SKM-1 (cell line): ENCODE measurements at regions not wholly inside any gene's neighbourhood (a gene's known extent, or its start where the extent isn't known, plus 50 kb on each side); places are given as distances from the start of the nearest gene placed in this dataset.

Experiments used
- DNase-seq: peaks from one replicate; lab custom pipeline; 2025; ENCODE audit not compliant: unreplicated experiment; lab: John Stamatoyannopoulos, UW

DNA sequence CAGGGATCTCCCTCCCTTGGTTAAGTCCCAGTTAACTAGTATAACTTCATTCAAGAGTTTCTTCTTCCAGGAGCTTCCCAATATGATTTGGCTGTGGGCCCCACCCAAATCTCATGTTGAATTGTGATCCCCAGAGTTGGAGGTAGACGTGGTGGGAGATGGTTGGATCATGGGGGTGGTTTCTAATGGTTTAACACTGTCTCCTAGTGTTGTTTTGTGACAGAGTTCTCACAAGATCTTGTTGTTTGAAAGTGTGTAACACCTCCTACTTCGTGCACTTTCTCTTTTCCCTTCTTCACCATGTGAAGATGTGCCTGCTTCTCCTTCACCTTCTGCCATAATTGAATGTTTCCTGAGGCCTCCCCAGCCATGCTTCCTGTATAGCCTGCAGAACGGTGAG lies 251.8 kb upstream of the FGGY start:
- DNase-seq = no peak

DNA sequence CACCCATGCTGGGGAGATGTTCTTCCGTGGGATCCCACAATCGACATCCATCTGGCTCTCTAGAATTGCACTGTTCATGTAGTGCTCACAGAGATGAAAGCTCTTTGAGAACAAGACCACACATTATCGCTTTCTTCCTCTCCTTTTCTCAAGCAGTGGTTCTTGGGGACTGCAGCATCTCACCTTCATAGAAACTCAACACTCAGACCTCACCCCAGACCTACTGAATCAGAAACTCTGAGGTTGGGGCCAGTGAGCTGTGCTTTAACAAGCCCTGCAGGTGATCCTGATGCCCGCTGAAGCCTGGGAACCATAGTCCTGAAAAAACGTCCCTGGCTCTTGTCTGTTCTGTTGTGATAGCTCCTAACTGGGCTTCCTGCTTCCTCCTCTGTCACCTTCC lies 251.3 kb upstream of the FGGY start:
- DNase-seq = no peak

DNA sequence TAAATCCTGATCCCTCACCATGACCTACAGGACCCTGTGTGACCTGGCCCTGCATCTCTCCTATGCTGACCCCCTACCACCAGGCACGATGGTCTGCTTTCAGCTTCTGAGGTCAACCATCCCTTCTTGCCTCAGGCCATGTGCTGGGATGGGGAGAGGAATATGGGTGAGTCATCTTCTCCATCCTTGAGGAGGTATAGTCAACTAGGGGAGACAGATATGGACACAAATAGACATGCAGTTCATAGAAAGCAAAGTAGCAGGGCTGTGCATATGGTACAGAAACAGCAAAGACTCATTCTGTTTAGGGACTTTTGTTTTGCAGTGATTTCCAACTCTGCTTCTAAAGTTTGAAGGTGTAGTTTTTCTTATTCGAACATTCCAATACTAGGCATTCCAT lies 250.8 kb upstream of the FGGY start:
- no peak for DNase-seq

DNA sequence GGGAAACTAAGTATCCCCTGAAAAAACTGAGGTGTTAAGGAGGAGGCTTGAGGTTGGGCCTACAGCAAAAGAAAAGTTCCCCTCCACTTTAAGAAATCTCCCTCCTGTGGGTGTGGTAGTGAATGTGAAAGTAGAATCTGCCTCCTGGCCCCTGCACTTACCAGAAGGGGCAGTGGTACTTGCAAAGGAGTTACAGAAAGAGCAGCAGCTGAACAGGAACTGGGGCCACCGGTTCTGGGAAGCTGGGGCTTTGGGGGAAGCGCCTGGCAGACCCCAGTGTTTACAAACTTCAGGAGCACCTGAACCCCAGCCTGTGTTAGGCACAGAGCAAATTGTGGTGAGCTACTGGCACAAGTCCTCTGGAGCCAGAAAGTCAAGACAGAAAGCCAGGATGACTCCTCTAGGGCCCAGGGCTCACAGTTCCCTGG lies 250.2 kb upstream of the FGGY start:
- no peak for DNase-seq

DNA sequence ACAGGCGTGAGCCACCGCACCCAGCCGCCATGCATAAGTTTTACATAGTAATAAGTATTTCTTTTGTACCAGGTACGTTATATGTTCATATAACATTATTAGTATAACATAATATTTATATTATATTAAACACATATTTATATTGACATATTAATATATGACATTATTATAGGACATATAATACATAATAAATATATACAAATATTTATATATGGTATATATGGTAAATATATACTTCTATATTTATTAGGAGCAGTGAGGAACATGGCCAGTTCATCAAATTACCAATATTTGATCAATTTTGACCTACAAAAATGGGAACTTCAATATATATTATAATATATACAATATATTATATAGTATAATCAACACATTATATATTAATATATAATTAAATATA lies 245.9 kb upstream of the FGGY start:
- DNase-seq = no peak

DNA sequence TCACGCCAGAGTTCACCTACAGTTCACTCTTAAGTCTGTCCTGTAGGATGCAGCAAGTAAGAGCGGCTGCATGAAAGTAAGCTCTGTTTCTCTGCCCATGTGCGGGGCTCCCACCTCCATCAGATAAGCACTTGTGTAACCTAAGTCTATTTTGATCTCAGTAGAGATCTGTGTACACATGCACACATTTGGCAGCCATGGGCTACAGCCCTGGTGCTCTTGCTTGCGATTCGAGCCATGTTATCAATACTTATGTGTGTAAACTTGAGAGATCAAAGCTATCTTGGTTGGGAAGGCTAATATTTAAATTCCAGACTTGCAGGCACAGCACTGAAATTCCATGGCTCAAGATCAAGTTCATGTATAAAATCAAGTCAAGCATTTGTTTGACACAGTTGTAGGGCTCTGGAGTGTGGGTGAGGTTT lies 244.7 kb upstream of the FGGY start:
- DNase-seq = no peak

DNA sequence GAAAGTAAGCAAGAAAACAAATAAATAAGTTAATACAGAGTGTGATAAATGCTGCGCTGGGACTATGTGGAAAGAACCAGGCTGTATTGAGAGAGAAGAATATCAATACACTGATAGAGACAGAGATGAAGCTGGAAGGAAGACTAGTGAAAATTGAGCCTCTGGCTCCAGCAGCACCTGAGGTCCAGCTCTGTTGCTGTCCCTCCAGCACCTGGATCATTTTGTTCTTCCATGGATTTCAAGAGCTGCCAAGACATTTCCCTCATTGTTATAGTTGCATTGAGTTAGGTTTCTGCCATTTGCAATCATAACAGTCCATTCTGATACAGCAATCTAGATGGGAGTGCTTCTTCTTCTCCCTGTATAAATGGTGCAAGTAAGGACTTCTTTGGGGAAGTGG lies 242.7 kb upstream of the FGGY start:
- DNase-seq = no peak

DNA sequence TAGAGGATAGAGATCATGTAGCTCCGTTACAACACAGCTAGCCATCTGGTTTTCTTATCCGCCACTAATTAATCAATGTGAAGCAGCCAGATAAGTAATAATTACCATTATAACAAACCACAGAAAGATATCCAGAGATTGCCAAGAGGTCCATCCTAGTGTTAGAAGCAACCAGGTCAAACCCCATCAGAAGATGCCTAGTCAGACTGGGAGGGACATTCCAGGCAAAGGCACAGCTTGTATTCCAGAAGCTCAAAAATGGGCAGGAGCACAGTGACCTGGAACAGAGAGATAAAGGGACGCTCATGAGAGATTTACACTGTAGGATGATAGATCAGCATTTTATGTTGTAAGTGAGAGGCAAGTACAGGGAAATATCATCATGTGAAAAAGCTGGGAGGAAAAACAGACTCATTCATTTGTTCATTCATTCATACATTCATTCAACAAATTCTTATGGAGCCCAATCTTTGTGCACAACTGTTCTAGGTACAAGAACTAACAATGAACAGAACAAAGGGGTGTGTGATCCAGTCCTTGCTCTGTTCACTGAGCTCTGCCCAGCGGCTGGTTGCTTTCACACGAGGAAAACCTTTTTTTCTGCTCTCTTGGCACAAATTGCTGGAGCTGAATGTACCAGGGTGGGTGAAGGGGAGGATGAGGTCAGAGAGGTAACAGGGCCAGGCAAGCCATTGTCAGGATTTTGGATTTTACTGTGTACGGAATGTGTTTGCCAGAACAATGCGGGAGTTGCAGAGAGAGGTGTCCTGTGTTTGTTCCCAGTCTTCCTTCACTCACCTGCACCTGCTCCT lies 240.8 kb upstream of the FGGY start:
- DNase-seq = no peak

DNA sequence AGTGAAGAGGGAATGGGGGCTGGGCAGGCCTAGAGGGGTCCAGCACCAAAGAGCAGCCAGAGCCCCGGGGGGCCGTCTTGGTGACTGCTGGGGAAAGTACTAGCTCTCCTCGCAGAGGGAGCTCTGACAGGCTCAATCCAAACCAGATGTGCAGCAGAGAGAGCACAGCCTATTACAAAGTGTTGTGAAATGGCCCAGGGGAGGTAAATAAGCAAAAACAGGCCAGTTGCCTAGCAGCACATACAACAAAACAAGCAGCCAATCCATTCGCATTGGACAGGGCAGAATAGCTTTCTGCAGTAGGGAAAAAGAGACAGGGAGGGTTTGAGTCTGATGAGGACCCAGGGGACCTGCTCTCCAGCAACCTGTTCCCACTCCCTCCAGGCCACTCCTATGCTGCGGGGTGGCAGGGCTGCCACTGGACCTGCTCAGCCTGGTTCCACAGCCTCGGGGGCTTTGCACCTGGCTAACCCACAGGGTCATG lies 239.6 kb upstream of the FGGY start:
- no peak for DNase-seq

DNA sequence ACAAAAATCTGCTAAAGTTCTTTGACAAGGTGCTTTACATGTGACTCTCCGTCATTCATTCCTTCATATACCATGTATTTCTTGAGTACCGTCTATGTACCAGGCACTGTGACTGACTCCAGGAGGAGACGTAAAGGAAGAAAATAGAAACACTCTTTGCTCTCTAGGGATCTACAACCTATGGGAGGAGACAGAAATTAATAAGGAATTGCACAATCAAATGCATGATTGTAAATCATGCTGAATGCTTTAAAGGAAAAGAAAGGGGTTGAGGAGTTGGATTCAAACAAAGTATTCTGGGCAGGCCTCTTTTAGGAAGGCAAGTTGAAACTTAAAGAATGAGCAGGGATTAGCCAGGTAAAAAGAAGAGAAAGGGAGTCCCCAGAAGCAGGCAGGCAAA lies 239.1 kb upstream of the FGGY start:
- no peak for DNase-seq

DNA sequence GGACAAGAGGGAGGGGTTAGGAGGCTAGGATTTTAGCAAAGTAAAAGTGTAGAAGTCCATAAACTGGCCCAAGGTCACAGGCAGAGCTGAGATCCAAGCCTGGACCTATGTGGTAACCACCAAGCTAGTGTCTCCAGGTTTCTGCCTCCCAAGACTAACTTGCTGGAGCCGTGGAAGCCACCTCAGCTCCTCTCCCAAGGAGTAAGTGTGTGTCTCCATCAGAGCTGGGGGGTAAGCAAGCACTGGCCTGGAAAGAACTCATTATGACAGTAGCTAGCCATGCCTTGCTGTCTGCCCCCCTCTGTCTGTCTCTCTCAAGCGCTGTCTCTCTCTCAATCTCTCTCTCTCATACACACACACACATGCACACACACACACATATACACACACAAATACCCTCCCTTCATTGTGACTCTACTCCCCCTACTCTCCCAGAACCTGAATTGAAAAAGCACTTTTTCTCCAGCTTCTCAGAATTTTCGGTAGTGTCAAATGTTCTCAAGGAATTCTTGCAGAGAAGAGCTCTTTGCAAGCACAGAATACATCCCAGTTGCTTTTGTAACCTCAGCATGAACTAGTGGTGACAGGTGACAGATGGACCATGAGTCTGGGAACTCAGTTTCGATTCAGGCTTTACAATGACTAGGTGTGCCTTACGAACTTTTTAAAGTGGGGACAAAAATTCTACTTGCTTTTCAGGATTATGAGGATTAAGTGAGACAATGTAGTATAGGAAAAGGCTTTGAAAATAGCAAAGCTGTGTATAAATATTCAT lies 238.0 kb upstream of the FGGY start:
- DNase-seq = no peak

DNA sequence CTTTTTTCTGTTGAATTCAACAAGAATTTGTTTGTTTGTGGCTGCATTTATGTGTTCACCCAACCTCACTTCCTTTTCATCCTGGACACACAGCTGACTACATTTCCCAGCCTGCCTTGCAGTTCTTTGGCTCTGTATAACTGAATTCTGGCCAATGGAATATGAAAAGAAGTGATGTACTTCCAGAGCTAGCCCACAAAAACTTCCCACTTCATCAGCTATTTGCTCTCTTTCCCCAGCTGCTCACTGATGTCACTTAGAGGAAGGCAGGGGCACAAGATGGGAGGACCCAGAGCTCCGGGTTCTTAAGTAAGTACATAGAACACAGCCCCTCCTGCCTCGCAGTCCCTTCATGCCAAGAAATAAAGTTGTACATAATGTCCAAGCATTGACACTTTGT lies 235.0 kb upstream of the FGGY start:
- no peak for DNase-seq

DNA sequence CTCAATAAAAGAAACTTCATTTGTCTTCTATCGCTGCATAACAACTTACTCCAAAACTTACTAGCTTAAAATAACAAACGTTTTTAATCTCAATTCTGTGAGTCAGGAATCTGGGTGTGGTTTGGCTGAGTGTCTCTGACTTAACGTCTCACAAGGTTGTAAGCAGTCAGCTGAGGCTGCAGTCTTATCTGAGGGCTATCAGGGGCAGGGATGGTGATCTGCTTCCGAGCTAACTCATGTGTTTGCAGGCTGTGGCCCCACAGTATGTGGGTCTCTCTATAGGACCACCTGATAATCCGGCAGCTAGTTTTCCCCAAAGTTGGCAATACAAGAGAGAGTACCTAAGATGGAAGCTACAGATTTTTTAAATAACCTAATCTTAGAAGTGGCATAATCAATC lies 234.2 kb upstream of the FGGY start:
- DNase-seq = no peak

DNA sequence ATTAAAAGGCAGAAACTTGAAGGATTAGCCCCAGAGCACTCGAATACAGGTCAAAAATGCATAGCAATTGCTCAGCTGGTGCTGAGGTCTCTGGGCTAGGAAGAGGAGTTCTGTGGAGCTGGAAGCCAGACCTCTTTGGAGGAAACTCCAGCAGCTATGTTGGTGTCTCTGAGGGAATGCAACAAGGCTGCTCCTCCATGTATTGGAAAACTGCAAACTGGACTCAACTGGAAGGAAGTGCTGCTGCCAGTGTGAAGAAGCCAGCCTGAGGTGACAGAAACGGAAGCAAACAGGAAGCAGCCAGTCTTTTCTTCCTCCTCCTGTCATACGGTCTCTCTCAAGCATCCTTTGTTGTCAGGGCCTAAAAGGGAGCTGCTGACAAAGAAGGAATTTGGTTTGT lies 233.4 kb upstream of the FGGY start:
- no peak for DNase-seq

DNA sequence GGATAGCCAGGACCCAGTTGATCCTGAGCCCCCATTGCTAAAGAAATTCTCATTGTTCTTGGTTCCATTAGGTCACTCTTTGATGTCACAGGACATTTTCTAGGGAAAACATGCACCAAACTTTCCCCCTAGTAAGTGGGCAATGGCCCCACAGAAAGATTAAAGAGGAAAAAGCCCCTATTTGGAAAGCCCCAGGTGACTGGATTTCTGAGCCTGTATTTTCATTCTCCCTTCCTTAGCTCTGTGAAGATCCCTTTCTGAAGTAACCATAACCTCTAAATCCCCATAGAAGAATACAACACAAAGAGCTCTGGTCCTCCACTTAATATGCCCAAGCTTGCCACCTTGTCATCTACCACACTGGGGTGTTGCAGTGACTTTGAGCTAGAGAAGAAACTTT lies 232.3 kb upstream of the FGGY start:
- DNase-seq = no peak

DNA sequence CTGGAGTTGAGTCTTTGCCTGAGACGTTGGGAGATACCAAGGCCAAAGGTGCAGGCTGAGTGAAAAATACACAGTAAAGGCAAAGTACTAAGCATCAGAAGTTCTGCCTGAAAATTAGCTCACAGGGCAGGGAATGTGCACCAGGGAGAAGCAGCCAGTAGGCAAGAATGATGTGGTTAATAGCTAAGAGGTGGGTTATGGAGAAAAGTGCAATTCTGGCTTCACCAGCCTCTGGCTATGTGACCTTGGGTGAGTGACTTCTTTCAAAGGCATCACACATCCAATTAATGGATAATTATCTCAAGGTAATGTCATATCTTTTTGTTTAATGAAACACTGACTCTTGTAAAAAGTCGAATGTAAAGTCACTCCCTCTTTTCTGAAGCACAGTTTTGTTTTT lies 230.7 kb upstream of the FGGY start:
- no peak for DNase-seq

DNA sequence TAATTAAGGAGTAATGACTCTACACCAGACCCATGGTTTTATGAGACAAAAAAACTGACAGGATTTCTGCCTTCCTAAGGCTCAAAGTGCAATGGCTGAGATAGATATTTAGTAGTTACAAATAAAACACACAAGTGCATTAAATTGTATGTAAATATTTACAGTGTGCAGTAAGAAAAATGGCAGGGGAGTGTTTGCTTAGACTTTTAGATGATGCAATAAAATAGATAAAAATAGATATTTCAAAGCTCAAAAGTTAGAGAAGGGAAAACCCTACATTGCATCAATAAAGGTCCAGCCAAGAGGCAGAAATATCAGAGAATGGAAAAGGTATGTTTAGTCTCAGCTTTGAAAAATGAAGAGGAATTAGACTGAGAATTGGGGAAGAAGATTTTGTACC lies 226.3 kb upstream of the FGGY start:
- DNase-seq = no peak

DNA sequence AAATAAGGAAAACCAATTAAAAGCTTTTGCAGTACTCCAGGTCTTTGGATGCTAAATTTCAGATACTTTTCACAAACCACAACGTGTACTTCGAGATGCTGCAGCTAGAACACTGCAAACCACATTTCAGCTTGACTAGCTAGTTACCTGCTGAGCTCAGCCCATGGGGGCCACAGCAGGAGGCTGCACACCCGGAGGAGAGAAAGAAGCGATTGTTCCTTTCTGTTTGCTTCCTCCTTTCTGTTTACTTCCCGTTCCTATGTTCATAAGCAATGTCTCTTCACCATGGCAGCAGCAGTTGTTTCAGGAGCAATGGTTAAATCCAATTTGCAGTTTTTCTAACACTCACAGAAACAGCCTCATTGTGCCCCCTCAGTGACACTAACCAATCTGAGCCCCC lies 225.6 kb upstream of the FGGY start:
- DNase-seq = peak; percentile 67

DNA sequence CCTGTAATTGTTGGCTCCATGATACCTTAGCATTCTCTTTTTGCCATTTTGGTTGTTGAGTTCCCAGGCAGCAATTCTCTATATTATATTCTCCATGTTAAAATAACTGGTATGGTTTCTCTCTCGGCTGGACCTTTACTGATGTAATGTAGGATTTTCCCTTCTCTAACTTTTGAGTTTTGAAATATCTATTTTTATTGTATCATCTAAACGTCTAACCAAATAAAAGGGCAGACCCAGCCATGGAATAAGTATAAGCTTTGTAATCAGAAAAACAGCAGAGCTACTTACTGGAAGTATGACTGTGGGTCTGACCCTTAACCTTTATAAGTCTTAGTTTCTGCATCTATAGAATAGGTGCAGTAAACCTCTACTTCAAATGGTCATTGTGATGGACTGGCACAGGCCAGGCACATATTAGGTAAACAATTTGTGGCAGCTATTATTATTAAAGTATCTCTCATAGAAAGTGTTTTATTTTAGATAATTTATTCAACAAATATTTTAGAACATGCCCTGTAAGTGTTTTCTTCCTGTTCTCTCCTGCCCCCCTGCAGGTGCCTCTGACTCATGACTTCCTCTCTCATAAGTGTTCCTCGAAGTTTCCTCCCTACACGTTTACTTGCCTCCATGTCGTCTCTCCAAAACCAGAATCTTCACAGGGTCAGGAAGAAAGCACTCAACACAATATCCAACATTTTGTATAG lies 224.9 kb upstream of the FGGY start:
- no peak for DNase-seq

DNA sequence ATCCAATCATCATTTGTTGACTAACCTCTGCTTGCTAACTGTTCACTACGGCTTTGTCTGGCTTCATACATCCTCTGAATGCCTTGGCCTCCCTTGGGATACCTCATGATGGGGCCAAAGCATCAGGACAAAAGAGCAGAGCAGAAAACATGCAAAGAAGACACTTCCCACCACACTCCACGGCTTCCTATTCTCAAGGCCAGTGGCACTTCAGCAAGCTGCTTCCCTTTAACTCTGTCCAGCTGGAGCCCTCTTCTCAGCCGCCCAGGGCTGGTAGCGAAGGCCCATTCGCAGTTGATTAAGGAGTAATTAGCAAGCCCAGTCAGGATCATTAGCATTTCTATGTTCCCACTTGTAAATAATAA lies 224.3 kb upstream of the FGGY start:
- no peak for DNase-seq

DNA sequence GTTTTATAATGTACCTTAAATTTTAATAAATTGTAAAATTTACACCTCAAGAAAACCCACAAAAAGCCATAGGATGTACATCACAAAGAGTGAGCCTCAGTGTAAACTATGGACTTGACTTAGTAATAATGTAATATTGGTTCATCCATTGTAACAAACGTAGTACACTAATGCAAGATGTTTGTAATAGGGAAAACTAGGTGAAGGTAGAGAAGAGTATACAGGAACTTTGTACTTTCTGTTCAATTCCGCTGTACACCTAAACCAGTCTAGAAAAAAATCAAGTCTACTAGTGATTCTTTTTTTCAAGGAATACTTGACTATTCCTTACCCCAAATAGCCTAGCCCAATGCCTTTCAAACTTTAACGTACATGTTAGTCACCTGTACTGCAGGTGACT lies 222.3 kb upstream of the FGGY start:
- no peak for DNase-seq

DNA sequence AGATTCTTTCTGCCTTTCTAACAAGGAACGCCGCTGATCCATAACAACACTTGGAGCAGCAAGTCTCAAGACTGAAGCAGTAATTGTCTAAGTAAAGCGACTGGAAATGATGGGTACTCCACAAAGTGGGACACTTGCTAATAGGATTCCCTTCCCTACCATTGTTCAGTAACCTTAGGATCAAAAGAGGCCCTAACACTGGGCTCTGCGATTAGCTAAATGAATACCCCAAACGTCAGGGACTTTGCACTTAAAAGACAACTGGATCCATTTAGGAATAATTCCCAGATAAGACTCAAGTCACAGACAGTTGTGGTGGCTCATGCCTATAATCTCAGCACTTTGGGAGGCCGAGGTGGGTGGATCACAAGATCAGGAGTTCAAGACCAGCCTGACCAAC lies 221.9 kb upstream of the FGGY start:
- DNase-seq = no peak
